HFF-Myc (cell line): ENCODE measurements at regions not wholly inside any gene's neighbourhood (a gene's known extent, or its start where the extent isn't known, plus 50 kb on each side); places are given as distances from the start of the nearest gene placed in this dataset.

Experiments
- DNase-seq: peaks from one replicate; pipeline ENCODE4 v3.0.0-alpha.2; 2011; ENCODE audit warnings: low read depth; ENCODE audit errors: extremely low read depth
- H3K4me3 ChIP-seq: replicated peaks from 2 replicates; pipeline ENCODE4 v1.5.1; 2011; ENCODE audit warnings: low read depth, mild to moderate bottlenecking, control low read depth, low read length
- CTCF ChIP-seq: IDR thresholded peaks from 2 replicates; pipeline ENCODE4 v1.5.1; 2012; ENCODE audit warnings: mild to moderate bottlenecking, low read depth, low read length, control low read depth; ENCODE audit errors: missing control alignments

GRCh38 chr2:149991576-149991975 is 404.0 kb upstream of the MMADHC start:
- DNase-seq: no peak
- no peak overlapping the region for H3K4me3 ChIP-seq
- TF ChIP-seq CTCF: no peak

- DNase-seq: no peak
- no peak for TF ChIP-seq CTCF
Measured at GRCh38 chr2:149990965-149991364, 403.4 kb upstream of the MMADHC start.

GRCh38 chr2:149989447-149990063 is 402.0 kb upstream of the MMADHC start:
- no peak overlapping the region for H3K4me3 ChIP-seq
- no peak for TF ChIP-seq CTCF
- DNase-seq: no peak

More at GRCh38 chr2:149990965-149991364, 403.4 kb upstream of the MMADHC start:
- no peak overlapping the region for H3K4me3 ChIP-seq

- DNase-seq: no peak
- TF ChIP-seq CTCF: no peak
- H3K4me3 ChIP-seq: no peak overlapping the region
Measured at GRCh38 chr2:149988361-149988760, 400.8 kb upstream of the MMADHC start.

- no peak for TF ChIP-seq CTCF
- no peak overlapping the region for H3K4me3 ChIP-seq
- no peak for DNase-seq
Measured at GRCh38 chr2:149986861-149987260, 399.3 kb upstream of the MMADHC start.

- no peak overlapping the region for H3K4me3 ChIP-seq
- DNase-seq: no peak
- no peak for TF ChIP-seq CTCF
Measured at GRCh38 chr2:149984311-149984710, 396.7 kb upstream of the MMADHC start.

GRCh38 chr2:149972066-149972465 is 384.5 kb upstream of the MMADHC start:
- DNase-seq: peak; percentile 17
- no peak overlapping the region for H3K4me3 ChIP-seq
- no peak for TF ChIP-seq CTCF
